ENCODE measurements at regions not wholly inside any gene's neighbourhood (a gene's known extent, or its start where the extent isn't known, plus 50 kb on each side); places are given as distances from the start of the nearest gene placed in this dataset.

DNA sequence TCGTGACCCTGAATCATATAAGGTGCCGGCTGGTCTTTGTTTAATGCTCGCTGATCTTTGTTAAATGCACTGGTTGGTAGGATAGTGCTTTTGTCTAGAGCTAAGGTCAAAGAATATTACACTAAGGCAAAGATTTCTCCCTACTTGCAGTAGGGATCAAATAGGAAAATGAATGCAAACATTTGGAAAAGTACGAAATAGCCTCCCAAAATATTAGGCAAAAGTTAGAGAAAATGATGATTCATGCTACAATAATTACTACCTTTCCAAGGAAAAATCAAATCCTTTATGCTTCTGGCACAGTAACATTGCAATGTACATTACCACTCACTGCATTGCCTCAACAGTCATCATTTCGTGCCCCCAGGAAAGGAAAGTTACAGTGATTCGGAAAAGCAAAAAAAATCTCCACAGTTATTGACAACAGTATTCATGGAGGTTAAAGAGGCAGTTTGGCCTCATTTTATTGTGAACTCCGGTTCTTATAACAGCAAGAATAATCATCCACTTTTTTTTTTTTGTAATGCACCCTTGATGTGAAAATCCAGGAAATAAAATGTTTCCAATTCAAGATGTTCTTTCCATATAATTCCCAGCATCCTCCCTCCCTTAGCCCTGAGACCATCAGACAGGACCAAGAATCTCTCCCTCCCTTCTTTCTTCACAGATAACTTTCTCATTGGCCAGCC, 61.7 kb upstream of the ZMYND8 start:
- WGBS, 2 donors: 50 to 63% methylated on average over 7 of the region's 7 CpGs
- intact Hi-C loops (cut with DNase I; ENCODE audit: low total_unique reads): no loop called here
- TF ChIP-seq, protein P1, sequence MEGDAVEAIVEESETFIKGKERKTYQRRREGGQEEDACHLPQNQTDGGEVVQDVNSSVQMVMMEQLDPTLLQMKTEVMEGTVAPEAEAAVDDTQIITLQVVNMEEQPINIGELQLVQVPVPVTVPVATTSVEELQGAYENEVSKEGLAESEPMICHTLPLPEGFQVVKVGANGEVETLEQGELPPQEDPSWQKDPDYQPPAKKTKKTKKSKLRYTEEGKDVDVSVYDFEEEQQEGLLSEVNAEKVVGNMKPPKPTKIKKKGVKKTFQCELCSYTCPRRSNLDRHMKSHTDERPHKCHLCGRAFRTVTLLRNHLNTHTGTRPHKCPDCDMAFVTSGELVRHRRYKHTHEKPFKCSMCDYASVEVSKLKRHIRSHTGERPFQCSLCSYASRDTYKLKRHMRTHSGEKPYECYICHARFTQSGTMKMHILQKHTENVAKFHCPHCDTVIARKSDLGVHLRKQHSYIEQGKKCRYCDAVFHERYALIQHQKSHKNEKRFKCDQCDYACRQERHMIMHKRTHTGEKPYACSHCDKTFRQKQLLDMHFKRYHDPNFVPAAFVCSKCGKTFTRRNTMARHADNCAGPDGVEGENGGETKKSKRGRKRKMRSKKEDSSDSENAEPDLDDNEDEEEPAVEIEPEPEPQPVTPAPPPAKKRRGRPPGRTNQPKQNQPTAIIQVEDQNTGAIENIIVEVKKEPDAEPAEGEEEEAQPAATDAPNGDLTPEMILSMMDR (IDR thresholded peaks at IDR 0.05): no peak
- no peak for TF ChIP-seq POLR2A (IDR thresholded peaks at IDR 0.05)
- DNase-seq (ENCODE audit: low spot score in 2 of 2): no peak
- H3K4me3 ChIP-seq (ENCODE audit: low read depth, poor library complexity, severe bottlenecking): no peak overlapping the region

- no peak for DNase-seq (ENCODE audit: low spot score in 2 of 2)
- no peak for TF ChIP-seq POLR2A (IDR thresholded peaks at IDR 0.05)
- TF ChIP-seq, protein P1 (IDR thresholded peaks at IDR 0.05): no peak
- WGBS, 2 donors: 75 to 81% methylated on average over 7 of the region's 7 CpGs
- no peak overlapping the region for H3K4me3 ChIP-seq (ENCODE audit: low read depth, poor library complexity, severe bottlenecking)
- intact Hi-C loops (cut with DNase I; ENCODE audit: low total_unique reads): no loop called here
Measured at GRCh38 chr20:47419953-47420514, 63.5 kb upstream of the ZMYND8 start.

- no peak for DNase-seq (ENCODE audit: low spot score in 2 of 2)
- WGBS, 2 donors: 85 to 88% methylated on average over 3 of the region's 3 CpGs
- intact Hi-C loops (cut with DNase I; ENCODE audit: low total_unique reads): no loop called here
- TF ChIP-seq, protein P1 (IDR thresholded peaks at IDR 0.05): no peak
- TF ChIP-seq POLR2A (IDR thresholded peaks at IDR 0.05): no peak
- H3K4me3 ChIP-seq (ENCODE audit: low read depth, poor library complexity, severe bottlenecking): no peak overlapping the region
Measured at GRCh38 chr20:47421076-47421475, 64.6 kb upstream of the ZMYND8 start.

GRCh38 chr20:47423586-47423985, 67.1 kb upstream of the ZMYND8 start:
- intact Hi-C loops (cut with DNase I; ENCODE audit: low total_unique reads): no loop called here
- H3K4me3 ChIP-seq (ENCODE audit: low read depth, poor library complexity, severe bottlenecking): no peak overlapping the region
- no peak for DNase-seq (ENCODE audit: low spot score in 2 of 2)
- 77 to 84% methylated on average over 5 of the region's 5 CpGs for WGBS, 2 donors
- TF ChIP-seq POLR2A (IDR thresholded peaks at IDR 0.05): no peak
- TF ChIP-seq, protein P1 (IDR thresholded peaks at IDR 0.05): no peak

- DNase-seq (ENCODE audit: low spot score in 2 of 2): no peak
- H3K4me3 ChIP-seq (ENCODE audit: low read depth, poor library complexity, severe bottlenecking): no peak overlapping the region
- intact Hi-C loops (cut with DNase I; ENCODE audit: low total_unique reads): no loop called here
- WGBS, 2 donors: 69 to 97% methylated on average over 2 of the region's 2 CpGs
- TF ChIP-seq, protein P1 (IDR thresholded peaks at IDR 0.05): no peak
- no peak for TF ChIP-seq POLR2A (IDR thresholded peaks at IDR 0.05)
Measured at GRCh38 chr20:47427067-47427466, 70.6 kb upstream of the ZMYND8 start.

GRCh38 chr20:47427746-47428145, 71.2 kb upstream of the ZMYND8 start:
- TF ChIP-seq, protein P1 (IDR thresholded peaks at IDR 0.05): no peak
- no peak for TF ChIP-seq POLR2A (IDR thresholded peaks at IDR 0.05)
- WGBS, 2 donors: 90 to 94% methylated on average over 4 of the region's 4 CpGs
- DNase-seq (ENCODE audit: low spot score in 2 of 2): no peak
- no peak overlapping the region for H3K4me3 ChIP-seq (ENCODE audit: low read depth, poor library complexity, severe bottlenecking)
- intact Hi-C loops (cut with DNase I; ENCODE audit: low total_unique reads): no loop called here
